Activated CD4-positive, alpha-beta T cell treated with anti-CD3 and anti-CD28 coated beads, Interleukin-2, Interleukin-6, amounts not matched to agents 100 ng/mL and 50 ng/mL, durations not matched to agents 16 hours and 8 hours (primary cell): ENCODE measurements at regions not wholly inside any gene's neighbourhood (a gene's known extent, or its start where the extent isn't known, plus 50 kb on each side); places are given as distances from the start of the nearest gene placed in this dataset.
"Not testable (repeated sequence)": the region's sequence is repeated elsewhere in the genome, so short reads cannot be mapped to it uniquely, and the experiment has no call there.

Source experiments
- DNase-seq: peaks from one replicate; pipeline ENCODE4 v3.0.0-alpha.2; 2020

DNA sequence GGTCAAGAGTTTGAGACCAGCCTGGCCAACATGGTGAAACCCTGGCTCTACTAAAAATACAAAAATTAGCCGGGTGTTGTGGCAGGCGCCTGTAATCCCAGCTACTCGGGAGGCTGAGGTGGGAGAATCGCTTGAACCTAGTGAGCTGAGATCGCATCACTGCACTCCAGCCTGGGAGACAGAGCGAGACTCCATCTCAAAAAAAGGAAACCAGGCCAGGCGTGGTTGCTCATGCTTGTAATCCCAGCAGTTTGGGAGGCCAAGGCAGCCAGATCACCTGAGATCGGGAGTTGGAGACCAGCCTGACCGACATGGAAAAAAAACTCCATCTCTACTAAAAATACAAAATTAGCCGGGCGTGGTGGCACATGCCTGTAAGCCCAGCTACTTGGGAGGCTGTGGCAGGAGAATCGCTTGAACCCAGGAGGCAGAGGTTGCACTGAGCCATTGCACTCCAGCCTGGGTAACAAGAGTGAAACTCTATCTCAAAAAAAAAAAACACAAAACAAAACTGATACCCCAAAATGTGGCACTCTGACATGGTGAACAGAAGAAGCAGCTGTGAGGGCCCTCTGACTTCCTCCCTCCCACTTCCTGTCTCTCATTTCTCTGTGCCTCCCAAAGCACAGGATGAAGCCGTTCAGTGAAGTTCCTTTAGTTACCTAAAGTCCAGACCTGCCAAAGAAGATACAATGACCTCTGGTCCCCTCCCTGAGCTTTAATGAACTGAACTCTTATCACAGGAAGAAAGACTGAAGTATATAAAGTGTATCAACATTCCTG lies 93.2 kb upstream of the GRIN2A start:
- DNase-seq, result peak; percentile 51

DNA sequence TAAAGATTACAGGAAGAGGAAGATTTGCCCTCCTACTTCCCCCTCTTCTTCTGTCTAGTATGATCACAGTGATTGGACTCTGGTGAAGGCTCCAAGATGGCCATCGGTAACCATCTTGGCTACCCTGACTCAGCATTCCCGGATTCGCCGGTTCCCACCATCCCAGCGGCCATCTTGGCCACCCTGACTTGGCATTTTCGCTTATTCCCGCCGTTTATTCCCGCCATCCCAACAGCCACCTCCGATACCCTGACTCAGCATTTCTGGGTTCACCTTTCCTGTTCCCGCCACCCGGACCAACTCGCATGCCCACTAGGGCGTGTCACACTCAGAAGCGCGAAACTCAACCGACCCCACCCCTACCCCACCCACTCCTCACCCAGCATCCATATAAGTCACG lies 95.4 kb upstream of the GRIN2A start:
- no peak for DNase-seq

DNA sequence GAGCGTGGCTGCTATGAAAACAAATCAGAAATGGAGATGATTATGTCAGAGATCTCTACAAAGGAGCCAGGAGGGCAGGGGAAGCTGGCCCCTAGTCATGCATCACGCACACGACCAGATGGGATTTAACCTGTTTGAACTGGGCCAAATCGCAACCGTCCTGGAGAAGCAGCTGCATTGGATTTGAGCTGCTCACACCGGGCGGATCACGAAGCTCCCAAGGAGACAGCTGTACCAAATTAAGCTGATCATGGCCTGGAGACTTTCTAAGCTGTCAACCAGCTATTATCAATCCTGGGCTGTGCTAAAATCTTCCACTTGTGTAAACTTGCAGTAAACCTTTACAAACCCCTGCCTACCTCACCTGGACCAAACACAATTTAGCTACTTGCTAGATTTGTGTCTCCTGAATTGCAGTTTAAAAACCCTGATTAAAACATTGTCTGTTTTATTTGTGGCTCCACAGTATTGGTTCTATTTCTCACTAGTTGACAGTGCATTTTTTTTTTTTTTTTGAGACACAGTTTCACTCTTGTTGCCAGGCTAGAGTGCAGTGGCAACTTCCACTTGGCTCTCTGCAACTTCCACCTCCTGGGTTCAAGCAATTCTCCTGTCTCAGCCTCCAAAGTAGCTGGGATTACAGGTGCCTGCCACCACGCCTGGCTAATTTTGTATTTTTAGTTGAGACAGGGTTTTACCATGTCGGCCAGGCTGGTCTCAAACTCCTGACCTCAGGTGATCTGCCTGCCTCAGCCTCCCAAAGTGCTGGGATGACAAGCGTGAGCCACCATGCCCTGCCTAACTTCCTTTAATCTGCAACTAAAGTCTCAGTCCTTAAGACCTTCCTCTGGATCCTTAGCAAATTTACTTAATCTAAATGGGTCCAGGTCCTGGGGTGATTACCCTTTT lies 98.3 kb upstream of the GRIN2A start:
- DNase-seq, result no peak

DNA sequence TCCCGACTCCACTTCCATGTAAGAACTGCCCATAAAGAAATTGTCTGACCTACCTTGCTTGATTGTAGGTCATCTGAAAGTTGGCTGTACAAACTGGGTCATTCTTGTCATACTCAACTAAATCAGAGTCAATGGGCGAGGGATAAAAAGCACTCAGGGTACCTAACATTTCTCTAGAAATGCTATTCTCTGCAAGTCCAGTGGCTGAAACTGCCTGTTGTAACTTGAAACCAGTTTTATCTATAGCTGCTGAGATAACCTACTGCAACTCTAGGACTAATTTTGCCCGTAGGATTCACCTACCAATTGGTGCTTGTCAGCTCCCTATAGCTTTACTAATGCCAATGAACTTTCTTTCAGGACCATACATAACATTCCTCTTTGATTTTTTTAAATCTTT lies 100.1 kb upstream of the GRIN2A start:
- no peak for DNase-seq

DNA sequence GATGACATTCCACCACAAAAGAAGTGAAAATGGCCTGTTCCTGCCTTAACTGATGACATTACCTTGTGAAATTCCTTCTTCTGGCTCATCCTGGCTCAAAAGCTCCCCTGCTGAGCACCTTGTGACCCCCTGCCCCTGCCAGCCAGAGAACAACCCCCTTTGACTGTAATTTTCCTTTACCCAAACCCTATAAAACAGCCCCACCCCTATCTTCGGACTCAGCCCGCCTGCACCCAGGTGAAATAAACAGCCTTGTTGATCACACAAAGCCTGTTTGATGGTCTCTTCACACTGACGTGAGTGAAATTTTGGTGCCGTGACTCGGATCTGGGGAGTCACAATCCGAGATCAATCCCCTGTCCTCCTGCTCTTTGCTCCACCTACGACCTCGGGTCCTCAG lies 101.0 kb upstream of the GRIN2A start:
- DNase-seq, result not testable (repeated sequence)

DNA sequence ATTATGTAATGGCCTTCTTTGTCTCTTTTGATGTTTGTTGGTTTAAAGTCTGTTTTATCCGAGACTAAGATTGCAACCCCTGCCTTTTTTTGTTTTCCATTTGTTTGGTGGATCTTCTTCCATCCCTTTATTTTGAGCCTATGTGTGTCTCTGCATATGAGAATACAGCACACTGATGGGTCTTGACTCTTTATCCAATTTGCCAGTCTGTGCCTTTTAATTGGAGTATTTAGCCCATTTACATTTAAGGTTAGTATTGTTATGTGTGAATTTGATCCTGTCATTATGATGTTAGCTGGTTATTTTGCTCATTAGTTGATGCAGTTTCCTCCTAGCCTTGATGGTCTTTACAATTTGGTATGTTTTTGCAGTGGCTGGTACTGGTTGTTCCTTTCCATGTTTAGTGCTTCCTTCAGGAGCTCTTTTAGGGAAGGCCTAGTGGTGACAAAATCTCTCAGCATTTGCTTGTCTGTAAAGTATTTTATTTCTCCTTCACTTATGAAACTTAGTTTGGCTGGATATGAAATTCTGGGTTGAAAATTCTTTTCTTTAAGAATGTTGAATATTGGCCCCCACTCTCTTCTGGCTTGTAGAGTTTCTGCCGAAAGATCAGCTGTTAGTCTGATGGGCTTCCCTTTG lies 95.3 kb upstream of the ATF7IP2 start:
- DNase-seq, result not testable (repeated sequence)

DNA sequence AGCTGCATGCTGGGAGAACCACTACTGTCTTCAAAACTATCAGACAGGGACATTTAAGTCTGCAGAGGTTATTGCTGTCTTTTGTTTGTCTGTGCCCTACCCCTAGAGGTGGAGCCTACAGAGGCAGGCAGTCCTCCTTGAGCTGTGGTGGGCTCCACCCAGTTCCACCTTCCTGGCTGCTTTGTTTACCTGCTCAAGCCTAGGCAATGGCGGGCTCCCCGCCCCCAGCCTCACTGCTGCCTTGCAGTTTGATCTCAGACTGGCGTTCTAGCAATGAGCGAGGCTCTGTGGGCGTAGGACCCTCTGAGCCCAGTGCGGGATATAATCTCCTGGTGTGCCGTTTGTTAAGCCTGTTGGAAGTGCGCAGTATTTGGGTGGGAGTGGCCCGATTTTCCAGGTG lies 93.7 kb upstream of the ATF7IP2 start:
- DNase-seq, result not testable (repeated sequence)

DNA sequence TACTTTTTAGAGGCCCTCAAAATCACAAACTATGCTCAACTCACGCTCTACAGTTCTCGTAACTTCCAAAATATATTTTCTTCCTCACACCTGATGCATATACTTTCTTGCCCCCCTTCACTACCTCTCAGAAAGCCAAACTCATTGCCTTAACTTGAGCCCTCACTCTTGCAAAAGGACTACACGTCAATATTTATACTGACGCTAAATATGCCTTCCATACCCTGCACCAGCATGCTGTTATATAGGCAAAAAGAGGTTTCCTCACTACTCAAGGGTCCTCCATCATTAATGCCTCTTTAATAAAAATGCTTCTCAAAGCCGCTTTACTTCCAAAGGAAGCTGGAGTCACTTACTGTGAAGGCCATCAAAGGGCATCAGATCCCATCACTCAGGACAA lies 92.9 kb upstream of the ATF7IP2 start:
- not testable (repeated sequence) for DNase-seq

DNA sequence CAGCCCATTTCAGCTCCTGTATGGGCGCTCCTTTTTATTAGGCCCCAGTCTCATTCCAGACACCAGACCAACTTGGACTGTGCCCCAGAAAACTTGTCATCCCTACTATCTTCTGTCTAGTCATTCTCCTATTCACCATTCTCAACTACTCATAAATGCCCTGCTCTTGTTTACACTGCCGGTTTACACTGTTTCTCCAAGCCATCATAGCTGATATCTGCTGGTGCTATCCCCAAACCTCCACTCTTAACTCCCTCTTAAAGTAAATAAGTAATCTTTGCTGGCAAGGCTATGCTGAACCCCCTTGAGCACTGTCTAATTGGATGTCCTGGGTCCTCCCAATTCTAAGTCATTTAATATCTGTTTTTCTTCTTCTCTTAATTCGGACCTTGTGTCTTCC lies 91.7 kb upstream of the ATF7IP2 start:
- not testable (repeated sequence) for DNase-seq

DNA sequence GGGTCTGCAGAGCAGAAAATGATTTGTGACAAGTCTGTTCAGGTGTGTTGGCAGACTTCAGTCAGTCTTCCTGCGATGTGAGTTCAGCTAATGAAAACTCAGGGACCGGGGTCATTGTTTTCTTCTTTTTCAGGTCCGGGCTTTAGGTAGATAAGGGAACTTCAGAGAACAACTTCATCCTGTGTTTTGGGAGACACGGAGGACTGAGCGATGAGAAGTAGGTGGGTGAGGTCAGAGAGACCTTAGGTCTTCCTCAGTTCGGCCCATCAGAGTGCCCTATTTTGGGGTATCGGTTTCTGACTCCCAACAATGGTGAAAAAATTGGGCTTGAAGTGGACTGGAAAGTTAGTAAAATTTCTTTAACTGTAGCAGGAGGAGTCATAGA lies 88.9 kb upstream of the ATF7IP2 start:
- DNase-seq, result no peak

DNA sequence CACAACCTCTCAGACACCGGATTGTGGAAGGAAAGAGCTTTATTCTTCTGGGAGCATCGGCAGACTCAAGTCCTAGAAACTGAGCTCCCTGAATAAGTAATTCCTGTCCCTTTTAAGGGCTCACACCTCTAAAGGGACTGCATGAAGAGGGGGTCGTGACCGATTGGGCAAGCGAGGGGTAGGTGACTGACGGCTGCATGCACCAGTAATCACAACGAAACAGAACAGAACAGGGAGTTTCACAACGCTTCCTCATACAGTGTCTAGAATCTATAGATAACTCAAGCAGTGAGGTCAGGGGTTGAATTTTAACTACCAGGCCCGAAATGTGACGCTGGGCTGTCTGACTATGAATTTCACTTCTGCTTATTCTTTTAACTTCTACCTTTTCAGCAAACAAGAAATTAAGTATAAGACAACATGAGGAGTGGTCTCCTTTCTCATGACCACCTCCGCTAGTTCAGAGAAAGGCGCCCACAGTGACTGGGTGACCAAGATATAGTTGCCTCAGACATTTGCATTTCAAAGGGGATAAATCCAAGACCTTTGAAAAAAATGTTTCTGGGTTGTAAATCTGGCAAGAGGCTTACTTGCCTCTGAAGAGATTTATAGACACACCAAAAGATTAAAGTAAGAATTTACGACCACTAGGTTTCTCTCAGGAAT lies 88.4 kb upstream of the ATF7IP2 start:
- DNase-seq, result no peak

DNA sequence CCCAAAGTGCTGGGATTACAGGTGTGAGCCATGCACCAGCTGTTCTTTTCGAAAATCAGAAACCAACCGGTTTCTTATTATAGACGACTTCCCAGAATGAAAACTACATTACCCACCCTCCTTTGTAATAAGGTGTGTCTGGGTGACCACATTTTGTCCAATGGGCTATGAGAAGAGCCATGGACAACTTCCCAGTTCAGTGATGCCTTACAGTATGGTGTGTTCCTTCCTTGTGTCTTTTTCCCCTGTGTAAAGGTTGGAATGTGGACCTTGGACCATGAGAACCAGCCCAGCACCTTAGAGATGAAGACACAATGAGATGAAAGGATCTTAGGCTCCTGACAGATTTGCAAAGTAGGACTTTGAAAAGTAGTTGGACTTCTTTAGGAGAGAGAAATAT lies 85.0 kb upstream of the ATF7IP2 start:
- no peak for DNase-seq

DNA sequence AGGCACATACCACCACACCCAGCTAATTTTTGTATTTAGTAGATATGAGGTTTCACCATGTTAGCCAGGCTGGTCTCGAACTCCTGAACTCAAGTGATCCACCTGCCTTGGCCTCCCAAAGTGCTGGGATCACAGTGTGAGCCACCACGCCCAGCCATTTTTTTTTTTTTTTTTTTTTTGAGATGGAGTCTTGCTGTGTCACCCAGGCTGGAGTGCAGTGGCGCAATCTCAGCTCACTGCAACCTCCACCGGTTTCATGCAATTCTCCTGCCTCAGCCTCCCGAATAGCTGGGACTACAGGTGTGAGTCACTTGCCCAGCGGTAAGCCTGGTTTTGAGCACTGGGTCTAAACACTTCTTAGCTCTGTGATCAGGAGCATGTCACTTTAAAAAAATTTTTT lies 84.3 kb upstream of the ATF7IP2 start:
- not testable (repeated sequence) for DNase-seq

DNA sequence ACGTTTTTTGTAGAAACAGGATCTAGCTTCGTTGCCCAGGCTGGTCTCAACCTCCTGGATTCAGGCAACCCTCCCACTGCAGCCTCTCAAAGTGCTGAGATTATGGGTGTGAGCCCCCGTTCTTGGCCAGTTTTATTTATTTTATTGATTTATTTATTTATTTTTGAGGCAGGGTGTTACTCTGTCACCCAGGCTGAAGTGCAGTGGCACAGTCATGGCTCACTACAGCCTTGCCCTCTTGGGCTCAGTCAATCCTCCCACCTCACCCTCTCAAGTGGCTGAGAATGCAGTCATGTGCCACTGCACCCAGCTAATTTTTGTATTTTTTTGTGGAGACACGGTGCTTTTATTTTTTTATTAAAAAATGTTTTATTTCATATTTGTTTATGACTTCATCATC lies 79.9 kb upstream of the ATF7IP2 start:
- no peak for DNase-seq

DNA sequence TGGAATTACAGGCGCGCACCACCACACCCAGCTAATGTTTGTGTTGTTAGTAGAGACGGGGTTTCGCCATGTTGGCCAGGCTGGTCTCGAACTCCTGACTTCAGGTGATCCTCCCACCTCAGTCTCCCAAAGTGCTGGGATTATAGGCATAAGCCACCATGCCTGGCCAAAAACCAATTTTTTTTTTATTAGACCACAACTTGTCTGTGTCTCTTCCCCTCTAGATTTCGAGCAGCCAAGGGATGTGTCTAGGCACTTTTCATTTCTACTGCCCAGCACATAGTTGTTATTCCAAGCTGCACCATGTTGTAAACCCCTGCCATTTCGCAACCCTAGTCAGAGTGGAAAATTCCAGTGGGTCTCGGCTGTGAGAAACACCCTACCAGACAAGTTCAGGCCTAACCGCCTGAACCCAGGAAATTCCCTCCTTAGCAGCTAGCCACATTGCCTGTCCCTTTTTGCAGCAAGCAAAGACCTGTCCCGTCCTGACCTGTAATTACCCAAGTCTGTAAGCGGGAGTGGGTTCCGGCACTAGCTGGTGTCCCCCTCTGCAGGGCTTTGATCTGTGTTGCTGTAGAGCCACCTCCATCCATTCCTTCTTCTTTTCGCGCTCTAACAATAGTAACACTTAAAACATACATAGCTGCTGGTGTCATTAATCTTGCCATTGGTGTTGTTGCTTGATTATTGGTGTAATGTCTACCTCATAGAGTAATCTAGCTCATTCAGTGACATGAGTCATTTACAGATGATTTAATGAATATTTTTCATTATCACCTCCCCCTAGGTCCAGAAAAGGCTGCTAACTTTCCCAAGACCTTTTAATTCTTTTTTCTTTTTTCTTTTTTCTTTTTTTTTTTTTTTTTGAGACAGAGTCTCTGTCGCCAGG lies 77.3 kb upstream of the ATF7IP2 start:
- DNase-seq, result no peak

DNA sequence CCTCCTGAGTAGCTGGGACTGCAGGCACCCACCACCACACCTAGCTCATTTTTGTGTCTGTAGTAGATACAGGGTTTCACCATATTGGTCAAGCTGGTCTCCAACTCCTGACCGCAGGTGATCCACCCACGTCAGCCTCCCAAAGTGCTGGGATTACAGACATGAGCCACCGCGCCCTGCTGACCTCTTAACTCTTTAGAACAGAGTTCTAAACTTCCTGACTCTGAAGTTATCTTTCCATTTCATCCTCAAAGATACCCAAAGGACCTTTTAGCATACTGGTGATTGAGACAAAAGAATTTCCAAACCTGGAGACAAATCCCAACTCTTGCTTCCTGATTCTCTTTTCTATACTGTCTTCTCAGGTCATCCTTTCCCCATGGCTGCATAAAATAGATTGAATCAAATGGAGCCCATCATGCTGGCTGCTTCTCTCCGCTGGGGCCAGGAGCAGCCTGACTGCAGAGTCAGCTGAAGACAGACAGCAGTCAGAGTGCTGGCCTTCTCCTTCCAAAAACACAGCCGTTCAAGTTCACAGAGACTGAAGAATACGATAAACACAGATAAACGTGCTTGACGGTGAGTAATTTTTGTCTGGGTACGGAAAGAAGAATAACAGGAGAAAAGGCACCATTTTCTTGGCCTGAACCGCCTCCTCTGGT lies 76.5 kb upstream of the ATF7IP2 start:
- no peak for DNase-seq

DNA sequence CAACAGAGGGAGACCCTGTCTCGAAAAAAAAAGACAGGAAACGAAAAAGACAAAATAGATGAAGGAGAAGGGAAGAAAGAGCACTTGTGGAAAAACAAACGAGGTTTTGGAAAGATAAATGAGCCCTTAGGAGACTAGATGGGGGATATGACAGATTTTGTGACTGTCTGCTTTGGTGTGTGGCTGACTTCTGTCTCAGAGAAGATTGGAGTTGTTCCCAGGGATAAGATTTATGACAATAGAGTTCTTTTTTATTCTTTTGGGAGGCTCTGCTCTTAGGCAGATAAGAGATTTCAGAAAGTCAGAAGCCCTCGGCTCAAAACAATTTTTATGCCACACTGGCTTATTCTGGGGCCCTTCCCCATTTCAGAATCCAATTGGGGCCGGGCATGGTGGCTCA lies 73.9 kb upstream of the ATF7IP2 start:
- no peak for DNase-seq

DNA sequence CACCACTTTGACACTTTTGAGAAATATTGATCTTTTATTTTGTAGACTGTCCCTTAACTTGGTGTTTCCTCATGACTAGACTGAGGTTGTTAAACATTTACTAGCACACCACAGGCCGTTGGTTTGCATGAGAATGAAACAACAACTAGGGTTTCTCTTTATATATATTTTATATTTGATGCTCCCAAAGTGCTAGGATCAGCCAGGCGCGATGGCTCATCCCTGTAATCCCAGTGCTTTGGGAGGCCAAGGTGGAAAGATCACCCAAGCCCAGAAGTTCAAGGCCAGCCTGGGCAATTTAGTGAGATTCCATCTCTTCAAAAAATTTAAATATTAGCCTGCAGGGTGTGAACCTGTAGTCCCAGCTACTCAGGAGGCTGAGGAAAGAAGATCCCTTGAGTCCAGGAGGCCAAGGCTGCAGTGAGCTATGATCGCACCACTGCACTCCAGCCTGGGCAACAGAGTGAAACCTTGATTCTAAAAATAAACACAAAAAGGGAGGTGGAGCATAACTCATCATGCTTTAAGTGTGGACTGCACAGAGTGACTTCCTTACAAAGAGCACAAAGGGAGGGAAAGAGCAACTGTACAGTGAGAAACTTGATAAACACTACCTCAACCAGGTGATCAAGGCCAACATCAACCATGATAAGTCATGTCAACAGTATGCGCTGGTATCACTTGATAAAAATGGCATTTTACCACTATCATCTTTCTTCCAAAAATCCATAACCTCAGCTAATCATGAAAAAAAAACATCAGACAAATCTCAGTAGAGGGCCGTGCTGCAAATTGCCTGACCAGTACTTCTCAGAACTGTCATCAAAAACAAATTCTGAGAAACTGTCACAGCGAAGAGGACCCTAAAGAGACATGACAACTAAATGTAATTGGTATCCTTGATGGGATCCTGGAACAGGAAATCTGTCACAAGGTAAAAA lies 72.8 kb upstream of the ATF7IP2 start:
- DNase-seq, result no peak

DNA sequence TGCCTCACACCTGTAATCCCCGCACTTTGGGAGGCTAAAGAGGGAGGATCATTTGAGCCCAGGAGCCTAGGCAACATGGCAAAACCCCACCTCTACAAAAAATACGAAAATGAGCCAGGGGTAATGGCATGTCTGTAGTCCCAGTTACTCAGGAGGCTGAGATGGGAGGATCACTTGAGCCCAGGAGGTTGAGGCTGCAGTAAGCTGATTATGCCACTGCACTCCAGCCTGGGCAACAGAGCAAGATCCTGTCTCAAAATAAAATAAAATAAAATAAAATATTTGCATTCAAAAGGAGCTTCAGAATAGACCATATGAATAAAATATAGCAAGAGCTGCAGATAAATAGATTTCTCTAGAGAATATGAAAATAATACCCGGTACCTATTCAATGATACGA lies 71.5 kb upstream of the ATF7IP2 start:
- no peak for DNase-seq

DNA sequence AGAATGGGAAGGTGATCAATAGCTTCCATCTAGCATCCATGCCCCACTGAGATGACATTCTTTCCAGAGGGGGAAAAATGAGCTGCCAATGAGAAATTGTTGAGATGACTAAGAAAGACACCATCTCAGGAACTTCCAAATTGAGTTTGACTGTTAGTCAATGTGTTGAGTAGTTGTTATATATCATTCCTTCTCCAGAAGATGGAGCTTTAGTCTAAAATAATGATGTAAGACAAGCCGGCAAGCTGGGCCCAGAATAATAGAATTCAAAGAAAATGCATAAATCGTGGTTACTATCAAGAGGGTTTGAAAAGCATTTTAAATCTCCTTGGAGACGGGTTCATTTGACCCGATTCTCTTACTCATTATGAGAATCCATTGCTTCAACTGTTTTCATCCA lies 71.0 kb upstream of the ATF7IP2 start:
- DNase-seq, result peak; percentile 15
